HG03196 (cell line): ENCODE measurements at regions not wholly inside any gene's neighbourhood (a gene's known extent, or its start where the extent isn't known, plus 50 kb on each side); places are given as distances from the start of the nearest gene placed in this dataset.
"Not testable (repeated sequence)": the region's sequence is repeated elsewhere in the genome, so short reads cannot be mapped to it uniquely, and the experiment has no call there.

Experiments used
- ATAC-seq: cut with Tn5 transposase; IDR thresholded peaks from one replicate; pipeline ENCODE4 v1.9.1; 2021; ENCODE audit not compliant: unreplicated experiment

DNA sequence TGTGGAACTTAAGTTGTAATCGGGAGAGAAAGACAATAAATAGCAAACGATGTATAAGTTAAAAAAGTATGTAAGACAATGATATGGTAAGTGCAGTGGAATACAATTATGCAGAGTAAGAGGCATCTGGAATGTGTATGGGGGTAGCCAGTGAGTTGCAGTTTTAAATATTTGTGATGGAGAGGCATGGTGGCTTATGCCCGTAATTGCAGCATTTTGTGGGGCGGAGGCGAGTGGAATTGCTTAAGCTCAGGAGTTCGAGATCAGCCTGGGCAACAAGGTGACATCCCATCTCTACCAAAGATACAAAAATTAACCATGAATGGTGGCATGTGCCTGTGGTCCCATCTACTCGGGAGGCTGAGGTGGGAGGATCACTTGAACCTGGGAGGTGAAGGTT, 52.5 kb upstream of the WDFY3 start:
- ATAC-seq = no peak

DNA sequence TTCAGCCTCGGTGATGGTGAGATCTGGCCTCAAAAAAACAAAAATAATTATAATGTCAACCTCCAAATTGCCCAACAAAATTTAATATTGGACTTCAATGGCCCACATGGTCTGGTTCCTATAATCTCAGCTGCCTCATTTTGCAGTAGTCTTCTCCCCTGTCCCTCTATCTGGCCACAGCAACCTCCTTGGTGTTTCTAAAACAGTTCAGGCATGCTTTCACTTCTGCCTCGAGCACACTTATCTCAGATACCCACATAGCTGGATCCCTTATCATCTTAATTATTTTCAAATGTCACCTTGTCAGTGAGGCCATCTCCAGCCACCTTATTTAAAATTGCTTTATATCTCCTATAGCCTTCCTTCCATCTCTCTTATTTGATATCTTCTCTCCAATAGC, 52.9 kb upstream of the WDFY3 start:
- ATAC-seq = no peak

DNA sequence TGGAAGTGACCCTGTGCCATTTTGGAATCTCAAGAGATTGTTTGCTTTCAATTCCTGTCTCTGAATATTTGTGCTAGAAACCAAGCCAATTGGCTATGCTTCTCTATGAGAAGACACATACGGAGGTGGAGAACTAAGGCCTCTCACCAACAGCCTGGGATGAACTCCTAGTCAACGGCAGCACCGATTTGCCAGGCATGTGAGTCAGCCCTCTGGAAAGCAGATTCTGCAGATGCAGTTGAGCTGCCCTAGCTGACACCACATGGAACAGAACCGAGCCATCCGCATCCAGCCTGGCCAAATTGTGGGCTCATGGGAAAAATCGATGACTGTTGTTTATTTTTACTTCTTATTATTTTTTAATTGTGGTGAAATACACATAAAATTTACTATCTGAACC, 58.2 kb upstream of the WDFY3 start:
- ATAC-seq = no peak

DNA sequence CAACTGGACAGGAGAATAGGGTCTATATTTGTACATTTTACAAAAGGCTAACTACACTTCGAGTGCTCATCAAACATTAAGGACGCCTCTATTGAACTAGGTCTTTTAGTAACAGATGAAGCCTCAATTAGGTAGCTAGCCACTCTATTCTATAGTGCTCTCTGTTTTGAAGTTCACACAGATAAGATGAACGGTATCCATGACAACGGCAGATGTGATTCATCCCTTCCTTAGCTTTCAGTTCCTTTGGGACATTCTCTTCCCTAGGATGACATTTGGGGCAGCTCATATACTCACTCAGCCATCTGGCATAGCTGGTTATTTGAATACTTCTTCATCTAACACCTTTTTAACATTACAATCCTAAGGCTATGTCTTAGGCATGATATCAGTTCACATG, 62.4 kb upstream of the WDFY3 start:
- ATAC-seq = no peak

DNA sequence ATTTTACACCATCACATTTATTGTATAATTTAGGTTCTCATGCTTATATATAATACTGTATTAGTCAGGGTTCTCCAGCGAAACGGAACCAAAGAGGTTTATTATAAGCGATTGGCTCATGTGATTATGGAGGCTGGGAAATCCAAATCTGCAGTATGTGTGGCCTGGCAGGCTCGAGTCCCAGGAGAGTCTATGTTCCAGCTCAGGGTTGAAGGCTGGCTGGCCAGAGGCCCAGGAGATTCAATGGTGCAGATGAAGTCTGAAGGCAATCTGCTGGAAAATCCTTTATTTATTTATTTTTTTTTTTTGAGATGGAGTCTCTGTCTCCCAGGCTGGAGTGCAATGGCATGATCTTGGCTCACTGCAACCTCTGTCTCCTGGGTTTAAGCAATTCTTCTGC, 63.0 kb upstream of the WDFY3 start:
- no peak for ATAC-seq

DNA sequence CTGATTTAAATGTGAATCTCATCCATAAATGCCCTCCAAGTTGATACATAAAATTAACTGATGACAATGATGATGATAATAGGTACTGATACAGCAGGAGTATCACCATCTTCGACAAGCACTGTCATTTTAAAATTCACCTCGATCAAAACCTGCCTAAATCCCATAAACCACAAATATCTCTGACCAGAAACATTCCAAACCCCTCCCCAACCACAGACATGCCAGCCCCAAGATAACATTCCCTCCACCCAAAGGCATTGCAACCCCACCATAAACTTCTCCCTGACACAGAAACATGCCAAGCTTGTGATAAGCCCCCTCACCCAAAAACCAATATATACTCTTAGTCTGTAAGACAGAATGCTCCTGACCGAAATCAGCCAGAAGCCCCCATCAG, 63.7 kb upstream of the WDFY3 start:
- no peak for ATAC-seq

DNA sequence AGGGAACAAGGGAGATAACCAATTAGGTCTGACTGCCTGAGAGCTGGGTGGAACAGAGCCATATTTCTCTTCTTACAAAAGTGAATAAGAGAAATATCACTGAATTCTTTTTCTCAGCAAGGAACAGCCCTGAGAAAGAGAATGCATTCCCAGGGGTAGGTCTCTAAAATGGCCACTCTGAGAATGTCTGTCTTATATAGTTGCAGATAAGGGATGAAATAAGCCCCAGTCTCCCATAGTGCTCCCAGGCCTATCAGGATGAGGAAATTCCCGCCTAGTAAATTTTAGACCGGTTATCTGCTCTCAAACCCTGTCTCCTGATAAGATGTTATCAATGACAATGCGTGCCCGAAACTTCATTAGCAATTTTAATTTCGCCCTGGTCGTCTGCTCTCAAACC, 67.3 kb upstream of the WDFY3 start:
- ATAC-seq = not testable (repeated sequence)

DNA sequence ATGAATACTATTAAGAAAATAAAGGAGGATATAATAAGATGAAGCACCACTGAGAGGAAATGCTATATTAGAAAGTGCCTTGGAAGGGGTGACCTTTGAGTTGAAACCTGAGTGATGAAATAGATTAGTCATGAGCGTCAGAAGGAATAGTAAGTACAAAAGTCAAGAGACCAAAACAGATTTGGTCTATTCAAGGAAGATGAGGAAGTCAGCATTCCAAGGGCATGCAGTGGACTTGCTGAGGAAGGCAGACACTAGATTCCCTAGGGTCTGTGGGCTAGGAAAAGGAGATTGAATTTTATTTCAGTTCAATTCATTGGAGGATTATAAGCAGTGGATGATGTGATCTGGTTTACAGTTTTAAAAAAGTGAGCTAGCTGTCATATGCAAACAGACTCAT, 73.0 kb upstream of the WDFY3 start:
- no peak for ATAC-seq

DNA sequence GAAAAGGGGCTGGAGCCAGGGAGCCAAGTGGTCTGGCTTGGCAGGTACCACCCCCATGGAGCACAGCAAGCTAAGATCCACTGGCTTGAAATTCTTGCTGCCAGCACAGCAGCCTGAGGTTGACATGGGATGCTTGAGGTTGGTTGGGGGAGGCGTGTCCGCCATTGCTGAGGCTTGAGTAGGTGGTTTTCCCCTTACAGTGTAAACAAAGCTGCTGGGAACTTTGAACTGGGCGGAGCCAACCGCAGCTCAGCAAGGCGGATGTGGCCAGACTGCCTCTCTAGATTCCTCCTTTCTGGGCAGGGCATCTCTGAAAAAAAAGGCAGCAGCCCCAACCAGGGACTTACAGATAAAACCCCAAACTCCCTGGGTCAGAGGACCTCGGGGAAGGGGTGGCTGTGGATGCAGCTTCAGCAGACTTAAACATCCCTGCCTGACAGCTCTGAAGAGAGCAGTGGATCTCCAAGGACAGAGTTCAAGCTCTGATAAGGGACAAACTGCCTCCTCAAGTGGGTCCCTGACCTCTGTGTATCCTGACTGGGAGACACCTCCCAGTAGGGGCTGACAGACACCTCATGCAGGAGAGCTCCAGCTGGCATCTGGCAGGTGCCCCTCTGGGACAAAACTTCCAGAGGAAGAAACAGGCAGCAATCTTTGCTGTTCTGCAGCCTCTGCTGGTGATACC, 77.5 kb upstream of the WDFY3 start:
- not testable (repeated sequence) for ATAC-seq

DNA sequence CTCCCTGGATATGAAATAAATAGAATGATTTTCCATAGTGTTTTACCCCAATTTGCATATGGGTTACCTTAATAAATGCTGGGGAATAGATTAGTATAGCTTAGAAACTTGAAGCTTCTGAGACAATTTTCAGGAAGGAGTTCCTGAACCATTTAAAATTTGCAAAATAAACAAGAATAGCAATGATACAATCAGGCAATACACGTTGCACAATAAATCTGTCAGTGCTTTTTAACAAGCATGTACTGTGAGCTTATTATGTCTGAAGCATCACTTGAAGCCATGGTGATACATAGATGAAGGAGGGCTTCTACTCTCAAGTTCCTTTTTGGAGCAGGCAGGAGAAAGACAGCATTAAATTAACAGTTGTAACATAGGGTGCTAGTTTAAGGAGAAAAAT, 84.2 kb upstream of the WDFY3 start:
- no peak for ATAC-seq

DNA sequence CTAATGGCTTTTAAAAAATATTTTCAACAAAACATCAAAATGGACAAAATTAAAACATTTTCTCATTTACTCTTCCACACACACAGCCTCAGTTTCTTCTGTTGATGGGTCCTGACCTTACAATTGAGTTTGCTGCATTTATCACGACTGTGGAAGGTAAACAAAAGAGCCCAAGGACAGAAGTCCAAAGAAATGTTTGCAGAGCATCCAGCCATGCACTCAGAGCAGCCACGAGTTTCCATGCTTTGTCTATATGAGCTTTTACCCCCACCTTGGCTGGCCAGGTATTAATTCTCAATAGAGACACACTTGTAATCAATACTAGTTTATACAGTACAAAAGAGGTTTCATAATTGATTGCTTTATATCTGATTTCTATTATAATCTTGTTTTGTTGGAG, 85.0 kb upstream of the WDFY3 start:
- ATAC-seq = no peak

DNA sequence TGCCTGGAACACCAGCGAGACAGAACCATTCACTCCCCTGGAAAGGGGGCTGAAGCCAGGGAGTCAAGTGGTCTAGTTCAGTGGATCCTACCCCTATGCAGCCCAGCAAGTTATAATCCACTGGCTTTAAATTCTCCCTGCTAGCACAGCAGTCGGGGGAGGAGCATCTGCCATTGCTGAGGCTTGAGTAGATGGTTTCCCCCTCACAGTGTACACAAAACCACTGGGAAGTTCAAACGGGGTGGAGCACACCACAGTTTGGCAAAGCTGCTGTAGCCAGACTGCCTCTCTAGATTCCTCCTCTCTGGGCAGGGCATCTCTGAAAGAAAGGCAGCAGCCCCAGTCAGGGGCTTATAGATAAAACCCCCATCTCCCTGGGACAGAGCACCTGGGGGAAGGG, 88.4 kb upstream of the WDFY3 start:
- ATAC-seq = not testable (repeated sequence)

DNA sequence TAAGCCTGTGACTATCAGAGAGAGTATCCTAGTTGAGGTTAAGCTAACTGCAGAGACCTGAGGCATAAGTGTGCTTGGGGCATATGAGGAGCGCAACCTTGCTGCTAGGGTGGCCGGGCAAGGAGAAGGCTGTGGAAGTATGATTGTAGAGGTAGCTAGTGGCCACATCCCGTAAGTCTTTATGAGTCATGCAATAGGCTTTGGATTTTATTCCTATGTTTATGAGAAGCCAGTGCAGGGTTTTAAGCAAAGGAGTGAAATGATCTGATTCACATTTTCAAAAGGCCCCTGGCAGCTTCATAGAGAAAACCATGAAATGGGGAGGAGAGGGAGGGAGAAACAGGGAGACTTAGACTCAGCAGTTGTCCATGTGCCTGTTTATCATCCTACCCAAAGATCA, 92.1 kb upstream of the WDFY3 start:
- ATAC-seq = no peak

DNA sequence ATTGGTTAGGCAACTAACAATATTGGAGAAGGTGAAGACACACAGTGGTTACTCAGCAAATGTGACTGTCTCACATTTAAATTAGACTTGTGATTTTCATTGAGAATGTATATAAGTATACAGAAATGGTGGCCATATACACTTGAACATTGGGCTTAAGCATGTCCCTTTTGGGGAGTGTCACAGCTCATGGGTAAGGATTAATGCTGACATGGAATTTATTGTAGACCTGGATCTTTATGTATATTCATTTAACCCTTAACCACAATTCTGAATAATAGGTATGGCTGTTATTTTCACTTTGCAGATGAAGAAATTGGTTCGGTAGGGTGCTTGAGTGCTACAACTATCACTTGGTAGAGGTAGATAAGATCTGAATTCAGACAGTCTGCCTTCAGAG, 95.5 kb upstream of the WDFY3 start:
- ATAC-seq = no peak

DNA sequence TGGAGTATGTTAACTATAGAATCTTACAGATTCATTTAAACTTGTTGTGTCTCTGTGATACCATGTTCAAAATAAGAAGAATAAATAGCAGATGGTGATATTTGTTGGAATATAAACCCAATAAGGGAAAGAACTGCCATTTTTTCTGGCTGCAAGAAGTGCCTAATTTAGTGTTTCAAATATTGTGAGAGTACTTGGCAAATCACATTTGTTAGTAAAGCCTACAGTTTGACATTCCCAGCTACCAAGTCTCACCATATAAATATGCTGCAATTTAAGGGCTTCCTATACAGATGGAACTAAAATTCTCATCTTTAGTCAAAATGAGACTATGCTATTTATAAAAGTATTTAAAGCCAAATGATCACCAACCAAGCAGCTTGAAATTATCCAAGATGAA, 96.0 kb upstream of the WDFY3 start:
- no peak for ATAC-seq

DNA sequence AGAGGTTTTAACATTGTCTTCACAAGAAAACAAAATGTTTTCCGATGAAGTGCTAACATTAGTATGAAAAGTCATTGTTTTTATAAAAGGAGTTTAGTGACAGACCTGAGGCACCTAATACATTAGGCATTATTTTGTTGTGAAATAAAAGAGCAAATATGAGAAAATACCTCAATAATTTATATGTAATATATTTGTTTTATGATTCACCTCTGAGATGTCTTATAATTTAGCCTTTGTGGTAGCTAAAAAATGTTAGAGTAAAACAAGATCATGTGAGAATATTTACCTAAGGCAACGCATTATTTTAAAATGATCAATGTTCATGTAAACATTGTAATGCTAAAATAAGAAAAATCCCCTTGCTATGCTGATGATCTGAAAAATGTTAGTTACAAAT, 100.9 kb upstream of the WDFY3 start:
- ATAC-seq = no peak

DNA sequence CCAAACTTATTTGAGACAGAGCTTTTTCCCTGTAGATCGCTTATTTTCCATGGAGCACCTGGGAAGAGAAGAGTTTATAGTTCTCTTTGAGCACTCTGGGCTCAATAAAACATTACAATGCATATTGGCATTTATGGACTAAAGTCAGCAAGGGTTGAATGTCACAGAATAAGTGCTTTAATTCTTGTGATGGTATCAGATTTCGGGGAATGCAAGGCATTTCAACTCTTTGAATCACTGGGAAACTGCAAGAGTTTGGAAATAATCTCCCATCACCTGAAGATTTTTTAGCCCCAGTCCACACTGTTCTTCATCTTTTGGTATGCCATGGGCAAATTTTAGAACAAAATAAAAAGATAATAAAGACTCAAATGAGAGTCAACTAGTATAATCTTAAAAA, 111.5 kb upstream of the WDFY3 start:
- ATAC-seq = no peak

DNA sequence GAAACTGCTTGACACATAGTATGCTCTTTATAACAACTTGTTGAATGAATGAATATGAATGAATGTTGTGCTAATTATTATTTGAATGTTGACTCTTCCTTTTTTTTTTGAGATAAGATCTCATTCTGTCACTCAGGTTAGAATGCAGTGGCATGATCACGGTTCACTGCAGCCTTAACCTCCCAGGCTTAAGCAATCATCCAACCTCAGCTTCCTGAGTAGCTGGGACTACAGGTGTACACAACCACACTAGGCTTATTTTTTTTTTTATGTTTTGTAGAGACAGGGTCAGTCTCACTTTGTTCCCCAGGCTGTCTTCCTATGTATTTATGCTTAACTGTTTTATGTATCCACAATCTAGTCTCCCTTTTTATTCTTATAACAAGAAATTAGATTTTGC, 114.7 kb upstream of the WDFY3 start:
- no peak for ATAC-seq

DNA sequence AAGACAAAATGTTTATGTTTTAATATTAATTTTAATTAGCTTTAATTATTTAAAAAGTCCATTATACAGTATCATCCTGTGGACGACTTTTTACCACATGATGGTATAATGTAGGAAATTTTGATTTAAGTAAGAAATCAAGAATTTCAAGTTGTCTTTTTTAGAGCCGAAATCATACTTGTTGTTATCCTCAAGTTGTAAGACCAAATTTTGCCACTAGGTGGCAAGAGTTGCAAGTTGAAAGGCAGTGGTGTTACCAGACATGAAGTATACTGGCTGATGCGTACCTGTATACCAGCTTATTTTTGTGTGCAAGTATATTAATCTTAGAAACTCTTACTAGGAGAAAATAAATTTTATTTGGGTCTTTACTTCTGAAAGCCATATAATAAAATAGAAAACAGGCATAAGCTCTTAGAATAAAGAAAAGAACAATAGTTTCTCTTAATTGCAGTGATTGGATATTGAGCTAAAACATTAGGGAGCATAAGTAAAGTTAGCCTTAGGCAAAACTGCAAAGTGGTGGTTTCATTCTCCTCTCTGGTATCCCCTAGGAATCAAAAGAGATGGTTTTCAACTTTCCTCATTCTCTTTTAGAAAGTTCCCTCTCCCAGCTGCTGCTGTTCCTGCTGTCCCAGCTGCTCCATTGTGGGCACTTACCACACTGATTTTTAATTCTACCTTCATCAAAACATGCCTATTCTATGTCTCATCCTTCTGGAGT, 118.0 kb upstream of the WDFY3 start:
- ATAC-seq = no peak

DNA sequence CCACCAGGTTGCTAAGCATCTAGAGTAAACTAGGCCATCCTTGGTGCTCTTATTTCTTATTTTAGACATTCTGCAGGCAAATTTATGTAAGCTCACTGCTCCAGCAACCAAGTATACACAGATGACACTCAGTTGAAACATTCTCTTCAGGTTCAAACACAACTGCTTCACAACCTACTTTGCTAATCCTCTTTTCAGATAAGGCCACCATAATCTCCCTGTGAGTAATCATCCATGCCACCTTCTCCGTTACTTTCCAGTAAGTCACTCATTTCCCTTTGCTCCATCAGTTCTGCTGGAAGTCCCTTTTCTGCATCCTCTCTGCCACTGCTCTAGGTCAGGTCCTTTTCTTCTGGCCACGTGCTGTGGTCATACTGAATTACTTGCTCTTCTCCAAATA, 120.2 kb upstream of the WDFY3 start:
- no peak for ATAC-seq

DNA sequence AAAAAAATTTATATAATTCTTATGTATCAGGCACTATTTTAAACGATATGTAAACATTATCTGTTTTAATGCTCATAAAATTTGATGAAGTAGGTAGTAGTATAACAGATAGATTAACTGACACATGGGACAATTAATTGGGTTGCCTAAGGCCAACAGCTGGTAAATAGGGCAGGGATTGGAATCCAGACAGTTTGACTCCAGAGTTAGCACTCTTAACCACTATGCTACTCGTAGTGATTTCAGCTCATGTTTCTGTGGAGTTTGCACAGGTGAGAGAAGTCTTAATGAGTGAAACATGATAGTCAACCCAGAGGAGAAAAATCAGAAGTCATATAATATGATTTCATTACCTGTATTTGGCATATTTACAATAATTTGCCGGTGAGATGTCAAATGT, 126.0 kb upstream of the WDFY3 start:
- no peak for ATAC-seq

DNA sequence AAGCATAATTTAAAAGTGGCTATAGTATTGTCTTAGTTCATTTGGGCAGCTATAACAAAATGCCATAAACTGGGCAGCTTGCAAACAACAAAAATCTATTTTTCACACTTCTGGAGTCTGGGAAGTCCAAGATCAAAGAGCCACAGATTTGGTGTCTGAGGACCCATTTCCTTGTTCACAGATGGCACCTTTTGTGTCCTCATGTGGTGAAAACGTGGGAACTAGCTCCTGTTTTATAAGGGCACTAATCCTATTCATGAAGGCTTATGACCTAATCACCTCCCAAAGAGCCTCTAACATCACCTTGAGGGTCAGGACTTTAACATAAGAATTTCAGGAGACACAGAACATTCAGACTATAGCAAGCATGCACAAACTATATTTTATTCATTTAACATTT, 126.5 kb upstream of the WDFY3 start:
- no peak for ATAC-seq

DNA sequence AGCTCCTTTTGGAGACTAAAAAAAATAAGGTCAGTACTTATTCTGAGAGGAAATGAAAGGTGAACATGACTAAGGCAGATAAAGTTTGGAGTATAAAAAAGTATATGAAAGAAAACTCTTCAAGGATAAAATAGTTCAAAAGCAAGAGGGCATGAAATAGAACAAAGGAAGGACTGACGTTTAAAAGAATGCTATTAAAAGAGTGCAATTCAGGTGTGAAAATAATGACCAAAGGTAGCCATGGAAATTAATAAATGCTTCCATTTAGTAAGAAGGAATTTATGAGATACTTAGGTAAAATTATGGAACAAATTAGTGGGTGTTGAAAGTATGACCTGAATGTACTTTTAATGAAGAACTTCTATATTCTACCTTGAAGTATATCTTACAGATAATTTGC, 128.2 kb upstream of the WDFY3 start:
- no peak for ATAC-seq
